ENCODE measurements at regions not wholly inside any gene's neighbourhood (a gene's known extent, or its start where the extent isn't known, plus 50 kb on each side); places are given as distances from the start of the nearest gene placed in this dataset.

DNA sequence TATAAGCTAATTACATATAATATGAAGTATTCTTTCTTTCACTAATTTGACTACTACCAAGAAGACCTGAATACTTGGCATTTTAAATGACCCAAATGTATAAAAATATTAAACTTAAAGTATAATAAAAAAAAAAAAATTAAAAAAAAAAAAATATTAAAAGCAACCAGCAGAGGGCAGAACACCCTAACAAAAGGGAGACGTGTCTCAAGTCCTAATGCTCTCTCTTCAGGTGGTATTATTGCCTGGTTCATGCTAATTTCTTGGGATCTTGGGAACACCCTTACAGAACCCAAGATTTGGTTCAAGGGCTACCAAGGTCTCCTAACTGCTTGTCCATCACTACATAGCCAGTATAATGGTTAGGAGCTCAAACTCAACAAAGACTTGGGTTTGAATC is 754.8 kb downstream of the RAB28 start:
- Mint-ChIP-seq H3K27me3 (ENCODE audit: low read depth) (peaks cover 30% of the 10 kb centered on the region), H3K9me3 (ENCODE audit: low read depth) (no peaks in the 10 kb centered on the region), H3K36me3 (ENCODE audit: low read depth) (no peaks in the 10 kb centered on the region), H3K27ac (ENCODE audit: unreplicated experiment) (no peak overlapping the region), H3K4me1 (ENCODE audit: low read depth) (no peaks in the 10 kb centered on the region), H3K4me3 (ENCODE audit: unreplicated experiment) (no peak overlapping the region)
- no peak for DNase-seq (ENCODE audit: low spot score)
- TF ChIP-seq, protein P1, sequence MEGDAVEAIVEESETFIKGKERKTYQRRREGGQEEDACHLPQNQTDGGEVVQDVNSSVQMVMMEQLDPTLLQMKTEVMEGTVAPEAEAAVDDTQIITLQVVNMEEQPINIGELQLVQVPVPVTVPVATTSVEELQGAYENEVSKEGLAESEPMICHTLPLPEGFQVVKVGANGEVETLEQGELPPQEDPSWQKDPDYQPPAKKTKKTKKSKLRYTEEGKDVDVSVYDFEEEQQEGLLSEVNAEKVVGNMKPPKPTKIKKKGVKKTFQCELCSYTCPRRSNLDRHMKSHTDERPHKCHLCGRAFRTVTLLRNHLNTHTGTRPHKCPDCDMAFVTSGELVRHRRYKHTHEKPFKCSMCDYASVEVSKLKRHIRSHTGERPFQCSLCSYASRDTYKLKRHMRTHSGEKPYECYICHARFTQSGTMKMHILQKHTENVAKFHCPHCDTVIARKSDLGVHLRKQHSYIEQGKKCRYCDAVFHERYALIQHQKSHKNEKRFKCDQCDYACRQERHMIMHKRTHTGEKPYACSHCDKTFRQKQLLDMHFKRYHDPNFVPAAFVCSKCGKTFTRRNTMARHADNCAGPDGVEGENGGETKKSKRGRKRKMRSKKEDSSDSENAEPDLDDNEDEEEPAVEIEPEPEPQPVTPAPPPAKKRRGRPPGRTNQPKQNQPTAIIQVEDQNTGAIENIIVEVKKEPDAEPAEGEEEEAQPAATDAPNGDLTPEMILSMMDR (IDR thresholded peaks at IDR 0.05) = peak; percentile 86

DNA sequence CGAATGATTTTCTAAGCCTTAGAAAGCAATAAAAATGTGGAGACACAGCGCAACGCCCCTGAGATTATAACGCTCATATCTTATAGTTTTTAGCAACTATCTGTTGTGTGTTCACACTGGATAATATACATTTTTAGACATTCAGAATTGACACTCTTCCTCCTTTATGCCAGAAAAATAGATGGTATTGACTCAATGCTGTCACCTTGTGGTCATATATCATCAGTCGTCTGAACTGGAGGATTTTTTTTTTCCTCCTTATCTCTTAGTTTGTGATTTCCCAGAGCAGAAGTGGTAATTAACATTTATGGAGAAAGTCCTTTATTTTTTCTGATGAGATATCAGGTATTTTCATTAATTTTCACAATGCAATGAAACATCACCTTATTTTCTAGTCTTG is 759.6 kb downstream of the RAB28 start:
- H3K4me3 Mint-ChIP-seq (ENCODE audit: unreplicated experiment) = no peak overlapping the region
- no peaks in the 10 kb centered on the region for H3K9me3 Mint-ChIP-seq (ENCODE audit: low read depth)
- H3K36me3 Mint-ChIP-seq (ENCODE audit: low read depth) = no peaks in the 10 kb centered on the region

DNA sequence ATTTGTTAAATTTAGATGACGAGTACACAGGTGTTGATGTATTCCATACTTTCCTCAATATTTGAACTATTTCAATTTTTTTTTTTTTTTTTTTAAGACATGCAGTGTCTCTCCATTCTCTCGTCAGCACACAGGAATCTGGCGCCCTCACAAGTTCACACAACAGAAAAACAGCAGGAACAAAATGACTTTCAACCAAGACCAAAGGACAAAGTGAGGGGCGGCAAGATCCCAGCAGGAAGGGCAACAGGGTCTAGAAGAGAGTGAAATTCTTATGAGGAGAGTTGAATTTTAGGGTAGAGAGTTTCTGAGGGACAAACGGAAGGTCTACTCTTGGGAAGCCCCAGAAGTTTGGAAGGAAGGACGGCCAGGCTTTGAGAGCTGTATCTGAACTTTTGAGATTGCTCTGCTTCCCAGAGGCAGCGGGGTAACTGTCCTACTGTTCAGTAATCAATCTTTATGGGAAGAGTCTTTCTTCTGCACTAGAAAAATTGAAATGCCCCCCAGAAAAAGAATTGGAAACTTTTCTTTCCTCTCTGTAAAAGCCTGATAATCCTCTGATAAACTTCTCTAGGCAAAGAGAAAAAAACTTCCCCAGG is 760.2 kb downstream of the RAB28 start:
- Mint-ChIP-seq H3K27ac (ENCODE audit: unreplicated experiment) (no peak overlapping the region), H3K4me1 (ENCODE audit: low read depth) (no peaks in the 10 kb centered on the region)
- no peak for DNase-seq (ENCODE audit: low spot score)

More for the DNA sequence above, 759.6 kb downstream of the RAB28 start:
- no peaks in the 10 kb centered on the region for H3K4me1 Mint-ChIP-seq (ENCODE audit: low read depth)
- peaks cover 29% of the 10 kb centered on the region for H3K27me3 Mint-ChIP-seq (ENCODE audit: low read depth)
- DNase-seq (ENCODE audit: low spot score) = no peak
- H3K27ac Mint-ChIP-seq (ENCODE audit: unreplicated experiment) = no peak overlapping the region
- TF ChIP-seq, protein P1 (IDR thresholded peaks at IDR 0.05) = peak; percentile 80

DNA sequence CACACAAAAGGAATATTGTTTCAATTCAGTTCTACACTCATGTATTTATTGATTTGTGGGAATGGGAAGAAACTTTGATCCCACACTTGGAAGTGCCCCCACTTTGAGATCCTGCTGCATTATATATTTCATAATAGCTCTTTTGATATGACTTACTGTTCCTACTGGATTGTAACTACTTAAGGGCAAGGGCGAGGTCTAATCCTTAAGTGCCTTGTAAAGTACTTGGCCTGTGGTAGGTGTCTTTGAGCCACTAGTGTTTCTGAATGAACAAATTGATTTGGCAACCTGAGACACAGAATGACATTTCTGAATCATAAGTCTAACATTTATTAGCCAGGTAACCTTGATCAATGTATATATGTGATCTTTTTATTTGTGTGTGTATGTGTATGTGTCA is 767.2 kb downstream of the RAB28 start:
- Mint-ChIP-seq H3K4me3 (ENCODE audit: unreplicated experiment) (no peak overlapping the region), H3K27me3 (ENCODE audit: low read depth) (peaks cover 16% of the 10 kb centered on the region), H3K27ac (ENCODE audit: unreplicated experiment) (no peak overlapping the region), H3K9me3 (ENCODE audit: low read depth) (no peaks in the 10 kb centered on the region), H3K4me1 (ENCODE audit: low read depth) (no peaks in the 10 kb centered on the region), H3K36me3 (ENCODE audit: low read depth) (no peaks in the 10 kb centered on the region)
- TF ChIP-seq, protein P1 (IDR thresholded peaks at IDR 0.05) = no peak
- DNase-seq (ENCODE audit: low spot score) = no peak

More for the DNA sequence above, 760.2 kb downstream of the RAB28 start:
- TF ChIP-seq, protein P1 (IDR thresholded peaks at IDR 0.05) = no peak
- peaks cover 29% of the 10 kb centered on the region for H3K27me3 Mint-ChIP-seq (ENCODE audit: low read depth)
- no peak overlapping the region for H3K4me3 Mint-ChIP-seq (ENCODE audit: unreplicated experiment)
- H3K36me3 Mint-ChIP-seq (ENCODE audit: low read depth) = no peaks in the 10 kb centered on the region
- H3K9me3 Mint-ChIP-seq (ENCODE audit: low read depth) = no peaks in the 10 kb centered on the region

DNA sequence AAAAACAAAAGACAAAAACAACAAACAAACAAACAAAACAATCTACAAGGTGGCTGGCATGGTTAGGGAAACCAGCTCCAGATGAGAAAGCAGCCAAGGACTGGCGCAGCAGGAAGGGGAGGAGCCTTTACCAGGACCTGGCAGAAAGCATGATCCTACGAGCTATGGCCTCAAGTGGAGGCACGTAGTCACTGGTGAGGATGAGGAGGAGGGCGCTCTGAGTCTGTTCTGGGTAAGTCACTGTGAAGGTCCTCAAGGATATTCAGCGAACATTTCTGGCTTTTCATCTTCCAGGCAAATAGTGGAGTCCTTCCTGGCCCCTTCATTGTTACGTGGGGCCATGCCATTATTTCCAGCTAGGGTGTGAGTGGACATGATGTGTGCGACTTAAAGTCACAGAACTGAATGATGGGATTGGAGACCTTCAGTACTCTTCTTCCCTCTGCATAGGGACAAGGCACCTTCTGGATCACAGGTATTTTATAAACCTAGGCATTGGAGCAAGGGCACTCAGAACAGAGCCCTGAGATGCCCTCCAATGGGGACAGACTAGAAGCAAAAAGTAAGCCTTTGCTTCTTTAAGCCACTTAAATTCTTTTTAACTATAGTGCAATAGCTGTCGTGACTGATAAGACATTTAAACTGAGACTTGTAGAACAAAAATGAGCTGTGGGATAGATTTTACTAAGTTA is 771.3 kb downstream of the RAB28 start:
- TF ChIP-seq, protein P1 (IDR thresholded peaks at IDR 0.05) = no peak
- Mint-ChIP-seq H3K27ac (ENCODE audit: unreplicated experiment) (no peak overlapping the region), H3K36me3 (ENCODE audit: low read depth) (no peaks in the 10 kb centered on the region), H3K9me3 (ENCODE audit: low read depth) (no peaks in the 10 kb centered on the region), H3K4me3 (ENCODE audit: unreplicated experiment) (no peak overlapping the region), H3K4me1 (ENCODE audit: low read depth) (no peaks in the 10 kb centered on the region), H3K27me3 (ENCODE audit: low read depth) (peaks cover 3% of the 10 kb centered on the region)
- no peak for DNase-seq (ENCODE audit: low spot score)

Data from chondrocyte (in vitro differentiated cells).